ENCODE measurements at regions not wholly inside any gene's neighbourhood (a gene's known extent, or its start where the extent isn't known, plus 50 kb on each side); places are given as distances from the start of the nearest gene placed in this dataset.

- no peak overlapping the region for H2AFZ ChIP-seq (ENCODE audit: low read length)
- H3K9me2 ChIP-seq (replicated peaks; ENCODE audit: low read depth, low read length), result no peaks in the 10 kb centered on the region
- no peaks in the 10 kb centered on the region for H3K9me3 ChIP-seq (ENCODE audit: insufficient read depth, low read depth, low read length)
- H3K79me2 ChIP-seq (ENCODE audit: insufficient read depth, low read length), result no peaks in the 10 kb centered on the region
- no peaks in the 10 kb centered on the region for H3K4me1 ChIP-seq (ENCODE audit: insufficient read depth, low read length, poor library complexity, severe bottlenecking)
- no peak overlapping the region for H3K4me3 ChIP-seq (ENCODE audit: low read length, poor library complexity, severe bottlenecking)
- TF ChIP-seq EZH2phosphoT487 (IDR thresholded peaks at IDR 0.05; ENCODE audit: borderline replicate concordance), result no peak
- TF ChIP-seq, protein P1, sequence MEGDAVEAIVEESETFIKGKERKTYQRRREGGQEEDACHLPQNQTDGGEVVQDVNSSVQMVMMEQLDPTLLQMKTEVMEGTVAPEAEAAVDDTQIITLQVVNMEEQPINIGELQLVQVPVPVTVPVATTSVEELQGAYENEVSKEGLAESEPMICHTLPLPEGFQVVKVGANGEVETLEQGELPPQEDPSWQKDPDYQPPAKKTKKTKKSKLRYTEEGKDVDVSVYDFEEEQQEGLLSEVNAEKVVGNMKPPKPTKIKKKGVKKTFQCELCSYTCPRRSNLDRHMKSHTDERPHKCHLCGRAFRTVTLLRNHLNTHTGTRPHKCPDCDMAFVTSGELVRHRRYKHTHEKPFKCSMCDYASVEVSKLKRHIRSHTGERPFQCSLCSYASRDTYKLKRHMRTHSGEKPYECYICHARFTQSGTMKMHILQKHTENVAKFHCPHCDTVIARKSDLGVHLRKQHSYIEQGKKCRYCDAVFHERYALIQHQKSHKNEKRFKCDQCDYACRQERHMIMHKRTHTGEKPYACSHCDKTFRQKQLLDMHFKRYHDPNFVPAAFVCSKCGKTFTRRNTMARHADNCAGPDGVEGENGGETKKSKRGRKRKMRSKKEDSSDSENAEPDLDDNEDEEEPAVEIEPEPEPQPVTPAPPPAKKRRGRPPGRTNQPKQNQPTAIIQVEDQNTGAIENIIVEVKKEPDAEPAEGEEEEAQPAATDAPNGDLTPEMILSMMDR (conservative IDR thresholded peaks at IDR 0.05; ENCODE audit: low read length), result no peak
- no peaks in the 10 kb centered on the region for H3K36me3 ChIP-seq (ENCODE audit: insufficient read depth, low read length)
- H3K27me3 ChIP-seq (ENCODE audit: insufficient read depth, low read length, poor library complexity, severe bottlenecking), result peaks cover 41% of the 10 kb centered on the region
- H3F3A ChIP-seq (ENCODE audit: low read depth), result no peaks in the 10 kb centered on the region
- H4K20me1 ChIP-seq (ENCODE audit: insufficient read depth, low read length, poor library complexity, severe bottlenecking), result no peaks in the 10 kb centered on the region
- H3K4me2 ChIP-seq (ENCODE audit: low read depth, low read length, poor library complexity, severe bottlenecking), result no peak overlapping the region
- no peak overlapping the region for H3K9ac ChIP-seq (ENCODE audit: low read depth, low read length, poor library complexity, severe bottlenecking)
Observed at GRCh38 chr15:95494971-95495541, 835.4 kb upstream of the NR2F2 start.

DNA sequence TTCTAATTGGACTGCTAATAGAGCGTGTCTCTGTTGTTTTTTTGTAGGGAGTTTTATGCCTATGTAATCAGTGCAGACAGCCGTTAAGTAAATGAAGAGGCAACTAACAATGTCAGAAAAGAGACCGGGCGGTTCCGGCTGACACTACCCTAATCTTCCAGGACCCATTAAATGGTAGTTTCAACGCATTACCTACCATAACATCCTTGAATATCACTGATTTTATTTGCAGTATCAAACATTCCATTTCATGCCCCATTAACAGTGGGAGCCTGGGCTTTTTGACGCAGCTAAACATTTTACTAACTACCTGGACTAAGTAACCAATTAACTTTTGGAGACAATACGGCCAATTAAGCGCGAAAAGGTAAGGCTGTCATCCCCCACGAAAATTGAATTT, 832.9 kb upstream of the NR2F2 start:
- Histone ChIP-seq H3K4me3 (ENCODE audit: low read length, poor library complexity, severe bottlenecking) (no peak overlapping the region), H3K9me2 (replicated peaks; ENCODE audit: low read depth, low read length) (no peaks in the 10 kb centered on the region), H3K9ac (ENCODE audit: low read depth, low read length, poor library complexity, severe bottlenecking) (no peak overlapping the region), H3K4me1 (ENCODE audit: insufficient read depth, low read length, poor library complexity, severe bottlenecking) (no peaks in the 10 kb centered on the region), H3K27me3 (ENCODE audit: insufficient read depth, low read length, poor library complexity, severe bottlenecking) (peaks cover 36% of the 10 kb centered on the region), H4K20me1 (ENCODE audit: insufficient read depth, low read length, poor library complexity, severe bottlenecking) (no peaks in the 10 kb centered on the region), H3K79me2 (ENCODE audit: insufficient read depth, low read length) (no peaks in the 10 kb centered on the region), H3K9me3 (ENCODE audit: insufficient read depth, low read depth, low read length) (no peaks in the 10 kb centered on the region), H3F3A (ENCODE audit: low read depth) (no peaks in the 10 kb centered on the region), H2AFZ (ENCODE audit: low read length) (no peak overlapping the region), H3K36me3 (ENCODE audit: insufficient read depth, low read length) (no peaks in the 10 kb centered on the region), H3K4me2 (ENCODE audit: low read depth, low read length, poor library complexity, severe bottlenecking) (no peak overlapping the region)
- TF ChIP-seq EZH2phosphoT487 (IDR thresholded peaks at IDR 0.05; ENCODE audit: borderline replicate concordance), result no peak
- TF ChIP-seq, protein P1 (conservative IDR thresholded peaks at IDR 0.05; ENCODE audit: low read length), result no peak

DNA sequence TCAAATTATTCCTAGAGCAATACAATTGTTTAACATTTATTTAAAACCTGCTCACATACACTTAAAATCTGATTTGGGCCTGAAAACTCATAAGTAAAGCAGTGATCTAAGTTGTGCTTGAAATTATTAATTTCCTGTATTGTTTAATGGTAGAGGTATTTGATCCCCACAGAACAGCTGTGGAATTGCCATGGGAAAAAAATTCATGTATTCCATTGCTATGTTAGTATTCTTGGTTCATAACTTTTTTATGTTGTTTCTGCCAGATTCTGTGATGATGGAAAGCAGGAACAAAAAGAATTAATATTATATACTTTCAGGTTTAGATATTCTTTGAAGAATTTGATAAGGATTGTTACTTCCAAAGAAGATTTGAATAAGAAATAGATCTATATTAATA, 831.5 kb upstream of the NR2F2 start:
- Histone ChIP-seq H3K9me3 (ENCODE audit: insufficient read depth, low read depth, low read length) (no peaks in the 10 kb centered on the region), H3K9ac (ENCODE audit: low read depth, low read length, poor library complexity, severe bottlenecking) (no peak overlapping the region), H3K4me1 (ENCODE audit: insufficient read depth, low read length, poor library complexity, severe bottlenecking) (no peaks in the 10 kb centered on the region), H2AFZ (ENCODE audit: low read length) (no peak overlapping the region), H3K36me3 (ENCODE audit: insufficient read depth, low read length) (no peaks in the 10 kb centered on the region), H4K20me1 (ENCODE audit: insufficient read depth, low read length, poor library complexity, severe bottlenecking) (no peaks in the 10 kb centered on the region), H3F3A (ENCODE audit: low read depth) (no peaks in the 10 kb centered on the region), H3K79me2 (ENCODE audit: insufficient read depth, low read length) (no peaks in the 10 kb centered on the region), H3K27me3 (ENCODE audit: insufficient read depth, low read length, poor library complexity, severe bottlenecking) (peaks cover 23% of the 10 kb centered on the region), H3K4me2 (ENCODE audit: low read depth, low read length, poor library complexity, severe bottlenecking) (no peak overlapping the region), H3K9me2 (replicated peaks; ENCODE audit: low read depth, low read length) (no peaks in the 10 kb centered on the region), H3K4me3 (ENCODE audit: low read length, poor library complexity, severe bottlenecking) (no peak overlapping the region)
- TF ChIP-seq EZH2phosphoT487 (IDR thresholded peaks at IDR 0.05; ENCODE audit: borderline replicate concordance), result no peak
- TF ChIP-seq, protein P1 (conservative IDR thresholded peaks at IDR 0.05; ENCODE audit: low read length), result no peak
